ENCODE measurements at regions not wholly inside any gene's neighbourhood (a gene's known extent, or its start where the extent isn't known, plus 50 kb on each side); places are given as distances from the start of the nearest gene placed in this dataset.

- no peak overlapping the region for H3K4me2 ChIP-seq (ENCODE audit: insufficient read depth, low read length)
- no peak overlapping the region for H3K9ac ChIP-seq (replicated peaks; ENCODE audit: extremely low read depth, insufficient read depth, low read length)
- no peak overlapping the region for H3K4me3 ChIP-seq (replicated peaks in 1 of 3; ENCODE audit: insufficient read depth in 1 of 3, low read depth in 1 of 3, low read length in 3 of 3)
- BruUV-seq (replicated peaks), result no TSS peak
- TF ChIP-seq MYC (IDR thresholded peaks at IDR 0.05; ENCODE audit: low read depth, low read length) (no peak), CTCF (IDR thresholded peaks at IDR 0.05; ENCODE audit: extremely low read depth in 1 of 2, insufficient read depth in 1 of 2, low read depth in 1 of 2, low read length in 2 of 2) (no peak), FOS (IDR thresholded peaks at IDR 0.05; ENCODE audit: borderline replicate concordance, insufficient read depth, low read length) (no peak), EZH2 (IDR thresholded peaks at IDR 0.05; ENCODE audit: borderline replicate concordance, low read depth, low read length, severe bottlenecking) (no peak), POLR2A (IDR thresholded peaks at IDR 0.05; ENCODE audit: low read depth, low read length) (no peak), MAX (IDR thresholded peaks at IDR 0.05; ENCODE audit: insufficient read depth, insufficient read length) (no peak), POLR2AphosphoS5 (IDR thresholded peaks at IDR 0.05; ENCODE audit: insufficient read depth, low read depth, low read length) (no peak), GATA2 (IDR thresholded peaks at IDR 0.05; ENCODE audit: insufficient read depth, insufficient read length, low read depth, low read length) (no peak), JUN (IDR thresholded peaks at IDR 0.05; ENCODE audit: borderline replicate concordance, insufficient read depth, insufficient read length, low read depth) (no peak)
- DNase-seq (ENCODE audit: low read depth, low spot score) (no peak), FAIRE-seq (no peak)
- peaks cover 2% of the 10 kb centered on the region for H3K9me3 ChIP-seq (replicated peaks; ENCODE audit: control insufficient read depth, insufficient read depth, low read length)
- no peaks in the 10 kb centered on the region for H3K27me3 ChIP-seq (ENCODE audit: control insufficient read depth in 2 of 2, insufficient read depth in 2 of 2, low read length in 2 of 2)
- no peaks in the 10 kb centered on the region for H3K4me1 ChIP-seq (ENCODE audit: control insufficient read depth, extremely low read depth, insufficient read depth, low read length)
- intact Hi-C loops (cut with micrococcal nuclease) (no loop called here), dilution Hi-C loops (cut with MboI; ENCODE audit: extremely low pct_ligation_motif_present, low sequenced_read_pairs) (no loop called here)
- no peaks in the 10 kb centered on the region for H4K20me1 ChIP-seq (replicated peaks; ENCODE audit: control insufficient read depth, extremely low read depth, insufficient read depth, low read length)
- no peaks in the 10 kb centered on the region for H3K79me2 ChIP-seq (ENCODE audit: control insufficient read depth, insufficient read depth, low read length)
- POLR2A ChIA-PET, result no interaction called here
- no peak overlapping the region for H3K27ac ChIP-seq (ENCODE audit: insufficient read depth, low read depth, low read length)
- no peak overlapping the region for H2AFZ ChIP-seq (ENCODE audit: low read depth, low read length)
- H3K36me3 ChIP-seq (ENCODE audit: control insufficient read depth in 2 of 2, extremely low read depth in 1 of 2, insufficient read depth in 2 of 2, low read length in 2 of 2), result no peaks in the 10 kb centered on the region
- H3K9me1 ChIP-seq (replicated peaks; ENCODE audit: control insufficient read depth, extremely low read depth, insufficient read depth, low read length), result no peaks in the 10 kb centered on the region
- CTCF ChIA-PET, result no interaction called here
These were observed 547.7 kb downstream of the FAM181B start for GRCh38 chr11:82185925-82186324.
